ENCODE measurements at regions not wholly inside any gene's neighbourhood (a gene's known extent, or its start where the extent isn't known, plus 50 kb on each side); places are given as distances from the start of the nearest gene placed in this dataset.
"Not testable (repeated sequence)": the region's sequence is repeated elsewhere in the genome, so short reads cannot be mapped to it uniquely, and the experiment has no call there.

DNA sequence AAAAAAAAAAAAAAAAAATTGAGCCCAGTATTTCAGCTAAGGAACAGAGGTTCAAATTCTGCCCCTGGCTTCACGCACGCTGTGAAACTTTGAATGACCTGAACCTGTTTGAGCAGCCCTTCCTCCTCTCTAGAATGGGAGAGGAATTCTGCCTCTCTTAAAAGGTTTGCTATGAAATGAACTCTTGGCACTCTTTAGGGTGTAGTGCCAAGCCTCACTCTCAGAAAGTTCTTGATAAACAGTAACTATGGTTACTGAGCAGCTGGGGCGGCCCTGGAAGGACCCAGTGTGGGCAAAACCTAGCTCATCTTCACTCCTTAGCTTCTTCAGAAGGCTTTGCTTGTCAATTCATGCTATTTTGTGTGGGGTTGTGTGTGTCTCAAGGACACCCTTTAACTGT lies 73.7 kb downstream of the GEMIN8 start:
- TF ChIP-seq CTCF (IDR thresholded peaks at IDR 0.05; ENCODE audit: borderline replicate concordance, insufficient read depth, low read depth, low read length), result no peak
- no peak overlapping the region for H3K4me3 ChIP-seq (ENCODE audit: low read depth, low read length)

DNA sequence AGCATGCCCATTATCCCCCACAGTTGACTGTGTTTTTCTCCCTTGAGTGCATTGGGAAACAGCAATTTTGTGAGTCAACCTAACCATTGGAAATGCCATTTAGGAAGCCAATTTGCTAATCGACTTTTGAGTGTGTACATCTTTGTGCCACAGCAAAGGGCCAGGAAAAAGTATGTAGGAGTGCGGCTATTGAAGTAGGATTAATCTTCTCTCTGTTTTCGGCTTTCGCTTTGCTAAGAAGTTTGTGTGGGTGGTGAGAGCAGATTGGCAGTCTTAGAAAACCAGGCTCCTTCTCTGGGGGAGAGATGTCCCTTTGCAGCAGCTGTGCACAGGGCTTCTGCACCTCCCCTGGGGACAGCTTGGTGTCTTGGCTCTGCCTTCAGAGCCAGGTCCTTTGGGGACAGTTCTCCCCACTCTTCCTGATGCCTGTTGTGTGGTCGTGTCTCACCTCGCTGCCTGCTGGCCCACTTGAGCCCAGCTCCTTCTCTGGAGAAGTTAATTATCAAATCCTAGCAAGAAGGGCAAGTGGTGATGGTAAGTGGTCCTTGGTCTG lies 74.5 kb downstream of the GEMIN8 start:
- no peak for TF ChIP-seq CTCF (IDR thresholded peaks at IDR 0.05; ENCODE audit: borderline replicate concordance, insufficient read depth, low read depth, low read length)
- H3K4me3 ChIP-seq (ENCODE audit: low read depth, low read length), result no peak overlapping the region

- H3K4me3 ChIP-seq (ENCODE audit: low read depth, low read length), result no peak overlapping the region
- TF ChIP-seq CTCF (IDR thresholded peaks at IDR 0.05; ENCODE audit: borderline replicate concordance, insufficient read depth, low read depth, low read length), result no peak
These were observed 77.1 kb downstream of the GEMIN8 start for GRCh38 chrX:13952581-13952980.

DNA sequence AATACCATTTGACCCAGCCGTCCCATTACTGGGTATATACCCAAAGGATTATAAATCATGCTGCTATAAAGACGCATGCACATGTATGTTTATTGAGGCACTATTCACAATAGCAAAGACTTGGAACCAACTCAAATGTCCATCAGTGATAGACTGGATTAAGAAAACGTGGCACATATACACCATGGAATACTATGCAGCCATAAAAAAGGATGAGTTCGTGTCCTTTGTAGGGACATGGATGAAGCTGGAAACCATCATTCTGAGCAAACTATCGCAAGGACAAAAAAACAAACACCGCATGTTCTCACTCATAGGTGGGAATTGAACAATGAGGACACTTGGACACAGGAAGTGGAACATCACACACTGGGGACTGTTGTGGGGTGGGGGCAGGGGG lies 83.5 kb downstream of the GEMIN8 start:
- not testable (repeated sequence) for H3K4me3 ChIP-seq (ENCODE audit: low read depth, low read length)

- not testable (repeated sequence) for H3K4me3 ChIP-seq (ENCODE audit: low read depth, low read length)
These were observed 83.9 kb downstream of the GEMIN8 start for GRCh38 chrX:13945787-13946186.

DNA sequence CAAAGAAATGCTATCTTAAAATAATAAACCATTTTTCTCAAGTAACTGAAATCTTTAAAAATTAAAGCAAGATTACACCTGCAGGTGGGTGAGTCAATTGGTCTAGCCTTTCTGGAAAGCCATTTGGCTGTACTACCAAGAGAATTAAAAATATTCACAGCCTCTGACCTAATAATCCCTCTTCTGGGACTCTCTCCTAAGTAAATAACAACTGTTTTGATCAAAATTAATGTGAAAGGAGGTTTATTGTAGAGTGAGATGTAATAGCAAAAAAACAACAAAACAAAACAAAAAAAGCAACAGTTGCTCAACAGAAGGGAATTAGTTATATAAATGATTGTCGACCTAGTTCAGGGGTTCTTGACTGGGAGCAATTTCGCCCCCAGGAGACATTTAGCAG lies 89.0 kb downstream of the GEMIN8 start:
- H3K4me3 ChIP-seq (ENCODE audit: low read depth, low read length), result no peak overlapping the region
- TF ChIP-seq CTCF (IDR thresholded peaks at IDR 0.05; ENCODE audit: borderline replicate concordance, insufficient read depth, low read depth, low read length), result no peak

DNA sequence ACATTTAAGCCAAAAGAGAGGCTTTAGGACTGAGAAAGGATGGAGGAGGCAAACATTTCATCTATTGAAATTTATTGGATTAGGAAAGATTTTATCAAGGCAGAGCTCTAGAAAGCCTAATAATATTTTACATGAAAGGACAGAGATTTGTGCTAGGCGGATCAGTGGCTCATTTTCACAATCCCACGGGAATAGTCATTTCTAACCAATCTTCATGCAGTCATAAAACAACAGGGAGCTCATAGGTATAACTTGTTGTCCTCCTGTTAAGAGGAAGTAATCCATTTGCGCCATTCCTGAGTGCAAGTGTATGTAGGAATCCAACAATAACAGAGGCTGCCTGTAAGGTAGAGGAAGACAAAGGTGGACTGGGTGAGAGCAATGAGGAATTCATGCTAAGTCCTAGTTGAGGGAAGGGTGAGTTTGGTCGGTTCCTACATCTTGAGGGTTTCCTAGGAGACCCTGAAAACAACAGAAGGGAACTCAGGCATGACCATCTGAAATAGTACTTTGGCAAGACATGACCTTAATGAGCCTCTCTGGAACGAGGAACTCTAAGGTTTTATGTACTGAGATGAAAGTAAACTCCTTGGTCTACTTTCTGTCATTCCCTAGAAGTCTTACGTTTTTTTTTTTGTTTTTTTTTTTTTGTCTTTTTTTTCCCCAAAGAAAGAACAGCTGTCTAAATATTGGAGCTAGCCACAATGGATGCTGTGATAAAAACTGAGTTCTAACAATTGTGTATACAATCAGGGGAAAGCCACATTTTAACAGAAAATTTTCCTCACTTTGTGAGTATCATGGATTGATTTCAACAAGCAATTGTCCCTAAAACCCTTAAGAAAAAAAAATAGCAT lies 89.7 kb downstream of the GEMIN8 start:
- H3K4me3 ChIP-seq (ENCODE audit: low read depth, low read length), result no peak overlapping the region
- no peak for TF ChIP-seq CTCF (IDR thresholded peaks at IDR 0.05; ENCODE audit: borderline replicate concordance, insufficient read depth, low read depth, low read length)

DNA sequence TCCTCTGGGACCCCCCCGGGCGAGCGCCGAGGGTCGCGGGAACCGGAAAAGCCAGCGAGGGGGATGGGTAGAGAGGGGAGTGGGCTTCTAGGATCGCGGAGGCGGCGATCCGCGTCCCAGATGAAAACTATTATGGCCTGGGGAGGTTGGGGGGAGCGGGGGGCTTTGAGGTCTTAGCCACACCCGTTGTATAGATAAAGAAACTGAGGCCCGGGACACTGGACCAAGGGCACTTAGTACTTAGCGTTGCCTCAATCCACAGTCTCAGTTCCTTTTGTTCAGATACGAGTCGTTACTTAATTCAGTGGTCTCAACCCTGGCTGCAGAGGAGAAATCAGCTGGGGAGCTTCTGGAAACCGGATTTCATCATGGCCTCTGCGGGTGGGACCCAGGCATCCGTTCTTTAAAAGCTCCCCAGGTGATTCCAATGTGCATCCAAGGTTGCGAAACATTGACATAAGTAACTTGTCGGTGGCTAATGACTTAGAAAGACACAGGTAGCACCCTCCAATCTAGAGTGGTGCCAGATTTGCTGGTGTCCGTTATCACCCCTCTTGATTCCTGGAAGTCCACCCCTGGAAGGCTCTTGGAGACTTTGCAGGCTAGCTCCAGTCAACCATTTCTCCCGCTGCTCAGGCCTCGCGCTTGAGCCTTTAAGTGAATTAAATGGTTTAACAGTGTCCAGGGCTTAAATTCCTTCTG lies 90.7 kb downstream of the GEMIN8 start:
- no peak overlapping the region for H3K4me3 ChIP-seq (ENCODE audit: low read depth, low read length)

More for the DNA sequence above, 90.7 kb downstream of the GEMIN8 start:
- TF ChIP-seq CTCF (IDR thresholded peaks at IDR 0.05; ENCODE audit: borderline replicate concordance, insufficient read depth, low read depth, low read length), result no peak

All from GM12875 (cell line).